Left renal cortex interstitium (tissue), 4 donors: ENCODE measurements at regions not wholly inside any gene's neighbourhood (a gene's known extent, or its start where the extent isn't known, plus 50 kb on each side); places are given as distances from the start of the nearest gene placed in this dataset.
"Not testable (repeated sequence)": the region's sequence is repeated elsewhere in the genome, so short reads cannot be mapped to it uniquely, and the experiment has no call there.

ENCODE experiments used
- DNase-seq, 4 donors: peaks; one replicate each; pipeline ENCODE4 v3.0.0-alpha.2; 2013; ENCODE audit warnings: low read depth in 4 of 4, low spot score in 2 of 4, missing footprints in 1 of 4

GRCh38 chr3:137568880-137569279 lies 195.2 kb upstream of the SOX14 start:
- DNase-seq = no peak

GRCh38 chr3:137572931-137573330 lies 191.2 kb upstream of the SOX14 start:
- no peak for DNase-seq

- no peak for DNase-seq
Measured at GRCh38 chr3:137582484-137582883, 181.6 kb upstream of the SOX14 start.

DNA sequence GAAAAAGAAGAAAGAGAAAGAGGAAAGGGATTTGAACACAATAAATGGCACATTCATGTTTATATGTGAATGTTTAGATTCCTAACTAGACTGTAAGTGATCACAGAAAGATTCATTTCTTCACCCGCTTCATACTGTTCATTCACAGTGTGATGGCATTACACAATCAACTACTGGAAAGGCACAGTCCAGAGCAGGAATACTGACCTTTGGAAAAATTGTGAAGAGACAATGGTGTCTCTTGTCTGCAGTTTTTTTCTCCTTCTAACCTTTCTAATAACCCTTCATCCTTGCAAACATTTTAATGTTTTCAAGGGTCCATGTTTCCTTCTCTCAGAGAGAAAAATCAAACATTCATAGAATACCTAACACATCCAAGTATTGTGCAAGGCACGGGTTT lies 180.9 kb upstream of the SOX14 start:
- DNase-seq = no peak

- DNase-seq = no peak
Measured at GRCh38 chr3:137588871-137589270, 175.2 kb upstream of the SOX14 start.

GRCh38 chr3:137595415-137595814 lies 168.7 kb upstream of the SOX14 start:
- DNase-seq = not testable (repeated sequence)

- DNase-seq = no peak
Measured at GRCh38 chr3:137610723-137611122, 153.4 kb upstream of the SOX14 start.

DNA sequence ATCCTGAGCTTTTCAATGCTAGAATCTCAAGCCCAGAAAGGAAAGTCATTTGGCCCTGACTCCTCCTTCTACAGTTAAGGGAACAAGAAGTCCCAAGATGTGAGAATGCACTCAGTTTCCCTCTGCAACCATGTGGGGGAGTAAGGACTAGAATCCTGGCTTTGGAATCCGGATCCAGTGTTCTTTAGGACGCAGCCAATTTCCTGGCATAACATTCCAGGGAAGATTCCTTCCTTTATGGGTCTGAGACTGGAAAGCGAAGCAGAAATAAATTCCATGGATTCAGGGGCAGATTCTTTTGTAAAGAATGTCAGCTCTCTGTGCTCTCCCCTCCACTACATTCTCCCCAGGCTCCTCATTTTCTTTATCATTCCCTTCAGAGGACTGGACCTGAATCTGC lies 151.8 kb upstream of the SOX14 start:
- no peak for DNase-seq

DNA sequence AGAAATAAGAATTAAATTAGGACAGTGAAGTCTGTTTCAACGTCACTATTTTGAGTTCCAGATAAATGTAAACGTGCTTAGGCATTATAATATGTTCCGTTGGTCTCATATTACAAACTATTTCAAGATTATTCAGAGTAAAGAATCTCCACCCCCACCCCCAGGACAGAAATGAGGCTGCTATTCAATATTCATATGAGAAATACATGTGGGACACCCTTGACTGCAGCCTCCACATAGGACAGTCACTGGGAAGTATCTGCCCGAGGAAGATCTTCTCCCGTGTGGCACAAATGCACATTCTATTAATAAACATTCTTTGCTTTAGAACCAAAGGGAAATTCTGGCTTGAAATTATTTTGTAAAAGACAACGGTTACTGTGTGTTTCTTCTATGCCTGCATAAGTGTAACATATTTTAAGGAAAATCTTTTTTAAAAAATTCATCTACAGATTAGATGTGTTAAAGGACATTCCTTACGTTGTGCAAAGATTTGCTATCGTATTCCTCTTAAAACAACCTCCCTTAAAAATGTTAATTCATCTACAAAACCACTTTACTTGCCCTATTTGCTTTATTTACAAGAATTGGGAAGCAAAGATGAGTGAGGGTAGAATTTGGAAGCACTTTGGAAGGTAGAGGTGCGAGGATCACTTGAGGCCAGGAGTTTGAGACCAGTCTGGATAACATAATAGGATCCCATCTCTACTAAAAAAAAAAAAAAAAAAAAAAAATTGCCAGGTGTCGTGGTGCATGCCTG lies 148.3 kb upstream of the SOX14 start:
- DNase-seq = no peak

DNA sequence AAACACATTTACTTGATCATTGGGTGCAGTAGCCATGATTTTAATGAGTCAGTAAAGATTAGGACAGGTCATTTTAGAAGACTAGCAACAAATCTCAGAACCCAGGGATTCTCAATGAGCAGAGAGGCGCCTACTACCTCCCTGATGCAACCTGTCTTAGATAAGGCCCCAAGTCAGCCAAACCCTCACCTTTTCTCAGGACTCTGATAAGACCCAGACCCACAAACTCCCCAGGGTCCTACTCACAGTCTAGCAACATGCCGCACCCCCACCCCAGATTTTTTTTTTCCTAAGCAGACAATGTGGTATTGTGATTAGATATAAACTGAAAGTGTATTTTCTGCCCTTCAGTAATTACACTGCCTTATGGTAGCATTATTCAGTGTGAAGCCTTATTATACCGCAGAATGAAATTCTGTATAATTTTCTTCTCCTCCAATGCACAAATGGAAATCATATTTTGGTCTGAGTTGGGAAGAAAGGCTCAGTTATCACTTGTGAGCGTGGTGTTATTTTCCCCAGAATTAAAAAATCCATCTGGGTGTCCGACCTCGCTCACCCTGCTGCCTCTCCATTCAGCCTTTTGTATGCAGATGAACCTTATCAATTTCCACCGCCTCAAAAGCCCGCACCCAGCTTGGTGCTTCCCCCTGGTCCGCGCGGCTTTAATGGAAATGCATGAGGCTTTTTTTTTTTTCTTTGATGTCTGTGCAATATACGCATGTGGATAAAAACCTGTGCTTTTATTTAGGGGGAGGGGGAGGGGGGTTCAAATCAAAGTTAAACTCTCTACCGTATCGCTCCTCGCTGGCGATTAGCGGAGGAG lies 122.0 kb upstream of the SOX14 start:
- DNase-seq = no peak

DNA sequence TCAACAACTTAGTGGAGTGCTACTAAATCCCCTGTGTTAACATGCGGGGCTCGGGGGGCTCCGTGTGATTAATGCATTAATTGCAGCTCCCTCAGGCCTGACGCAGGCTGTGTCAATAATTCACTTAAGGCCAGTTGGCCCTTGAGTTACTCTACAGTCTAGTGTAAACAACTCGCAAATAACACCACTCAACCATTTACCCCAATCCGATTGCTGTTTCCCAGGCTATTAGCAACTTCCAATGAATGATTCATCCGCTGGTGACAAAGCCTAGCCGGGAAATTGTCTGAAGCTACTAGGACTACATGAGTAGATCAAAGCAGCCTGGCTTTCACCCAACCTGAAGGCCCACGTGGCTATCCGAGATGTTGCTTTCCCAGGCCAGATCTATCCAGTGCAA lies 121.3 kb upstream of the SOX14 start:
- DNase-seq = peak in 1 of 4 donors; percentile 9

- no peak for DNase-seq
Measured at GRCh38 chr3:137647179-137647578, 116.9 kb upstream of the SOX14 start.

DNA sequence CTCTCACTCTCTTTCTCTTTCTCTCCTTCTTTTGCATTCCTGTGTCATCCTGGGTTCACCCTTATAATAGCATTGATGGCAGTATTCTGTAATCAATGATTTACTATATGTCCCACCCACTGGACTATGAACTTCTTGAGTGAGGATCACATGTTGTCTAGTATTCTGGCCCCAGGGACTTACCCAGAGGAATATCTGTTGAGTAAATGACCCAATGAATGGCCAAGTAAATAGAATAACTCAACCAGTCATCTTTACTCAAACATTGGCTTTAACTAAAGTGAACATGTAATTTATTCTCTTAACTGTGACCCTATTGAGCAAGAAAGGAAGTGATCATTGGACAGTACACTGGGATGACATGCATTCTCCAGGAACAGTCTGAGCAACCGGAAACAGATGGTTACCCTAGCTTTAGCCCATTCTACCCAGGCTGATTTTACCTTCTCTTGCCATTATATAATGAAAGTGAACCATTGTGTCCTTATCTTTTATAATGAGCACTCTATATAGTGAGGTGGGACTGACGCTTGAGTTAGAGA lies 94.5 kb upstream of the SOX14 start:
- DNase-seq = no peak

- DNase-seq = no peak
Measured at GRCh38 chr3:137687181-137687879, 76.8 kb upstream of the SOX14 start.

GRCh38 chr3:137692803-137693431 lies 71.2 kb upstream of the SOX14 start:
- DNase-seq = no peak

- no peak for DNase-seq
Measured at GRCh38 chr3:137693791-137694190, 70.3 kb upstream of the SOX14 start.

DNA sequence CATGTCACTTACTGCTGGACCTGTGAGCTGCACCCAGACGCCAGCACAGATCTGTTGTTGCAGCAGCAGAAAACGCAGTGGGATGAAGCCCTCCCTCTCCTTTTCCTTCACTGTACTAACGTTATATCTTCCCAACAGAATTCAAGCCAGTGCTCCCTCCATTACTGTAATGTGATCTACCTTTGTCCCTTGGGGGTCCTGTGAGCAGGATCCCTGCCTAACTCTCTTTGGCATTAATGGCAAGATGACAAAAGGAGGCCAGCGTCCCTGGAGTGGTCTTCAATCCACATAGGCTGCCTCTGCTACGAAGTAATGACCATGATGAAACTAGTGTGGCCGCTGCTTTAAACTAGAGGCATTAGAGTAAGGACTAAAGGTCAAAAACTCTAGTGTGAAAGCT lies 69.3 kb upstream of the SOX14 start:
- DNase-seq = no peak

- DNase-seq = no peak
Measured at GRCh38 chr3:137695351-137695750, 68.8 kb upstream of the SOX14 start.

GRCh38 chr3:137709011-137709601 lies 55.0 kb upstream of the SOX14 start:
- DNase-seq = no peak

- DNase-seq = not testable (repeated sequence)
Measured at GRCh38 chr3:137713965-137714364, 50.1 kb upstream of the SOX14 start.
